ENCODE measurements at regions not wholly inside any gene's neighbourhood (a gene's known extent, or its start where the extent isn't known, plus 50 kb on each side); places are given as distances from the start of the nearest gene placed in this dataset.

DNA sequence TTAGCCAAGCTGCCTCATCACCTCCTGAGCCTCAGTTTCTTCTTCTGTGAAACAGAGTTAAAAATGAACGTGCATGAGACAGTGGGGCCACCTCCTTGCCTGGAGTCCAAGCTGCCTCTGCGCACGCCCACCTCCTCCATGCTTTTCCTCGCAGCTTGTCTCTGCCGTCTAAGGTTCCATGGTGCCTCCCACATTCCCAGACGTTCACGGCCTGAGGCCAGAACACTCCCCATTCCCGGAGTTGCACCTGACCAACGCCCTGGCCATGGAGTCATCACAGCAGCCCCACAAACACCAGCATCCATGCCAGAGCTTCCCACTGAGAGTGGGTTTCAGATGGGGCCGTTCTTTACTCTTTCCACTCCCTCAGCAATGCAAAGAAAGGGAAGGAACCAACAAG, 183.0 kb upstream of the FOXF1 start:
- no peak for DNase-seq (ENCODE audit: extremely low read depth in 1 of 2, low read depth in 1 of 2)

DNA sequence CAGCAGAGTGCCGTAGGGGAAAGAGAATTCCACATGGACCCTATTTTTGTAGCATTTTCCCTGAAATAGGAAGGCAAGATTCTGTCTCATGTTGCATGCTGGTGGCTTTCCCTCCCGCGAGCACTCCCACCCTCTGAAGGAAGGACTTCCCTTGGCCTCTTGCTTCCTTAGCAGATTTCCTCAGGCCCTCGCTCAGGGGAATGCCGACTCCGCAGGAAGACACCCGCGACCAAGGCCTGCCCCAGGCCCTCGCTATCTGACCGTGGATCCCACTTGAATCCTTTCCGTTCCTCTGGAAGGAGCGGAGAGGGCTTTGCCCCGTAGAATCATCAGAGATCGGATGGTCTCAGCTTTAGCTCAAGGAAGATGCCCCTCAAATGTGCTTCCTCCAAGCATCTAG, 179.4 kb upstream of the FOXF1 start:
- DNase-seq (ENCODE audit: extremely low read depth in 1 of 2, low read depth in 1 of 2) = no peak

- DNase-seq (ENCODE audit: extremely low read depth in 1 of 2, low read depth in 1 of 2) = no peak
Measured at GRCh38 chr16:86334079-86334635, 176.2 kb upstream of the FOXF1 start.

GRCh38 chr16:86335266-86336172, 174.8 kb upstream of the FOXF1 start:
- no peak for DNase-seq (ENCODE audit: extremely low read depth in 1 of 2, low read depth in 1 of 2)

DNA sequence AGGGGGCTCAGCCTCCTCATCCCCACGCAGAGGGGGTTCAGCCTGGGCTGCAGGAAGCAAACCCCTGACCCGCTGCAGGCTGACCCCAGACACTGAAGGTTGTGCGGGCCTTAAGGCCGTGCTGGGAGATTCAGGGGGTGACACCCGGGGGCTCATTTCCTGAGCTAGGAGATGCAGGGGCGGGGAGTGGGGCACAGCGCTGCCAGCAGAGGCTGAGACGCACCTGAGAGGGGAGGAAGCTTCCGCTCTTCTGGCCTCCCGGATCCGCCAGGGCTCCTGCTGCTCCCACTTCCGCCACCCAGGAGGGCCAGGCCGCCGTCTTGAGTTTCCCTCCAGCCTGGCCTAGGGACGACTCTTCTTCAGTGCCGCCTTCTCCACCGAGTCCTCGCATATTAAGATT, 173.2 kb upstream of the FOXF1 start:
- DNase-seq (ENCODE audit: extremely low read depth in 1 of 2, low read depth in 1 of 2) = no peak

DNA sequence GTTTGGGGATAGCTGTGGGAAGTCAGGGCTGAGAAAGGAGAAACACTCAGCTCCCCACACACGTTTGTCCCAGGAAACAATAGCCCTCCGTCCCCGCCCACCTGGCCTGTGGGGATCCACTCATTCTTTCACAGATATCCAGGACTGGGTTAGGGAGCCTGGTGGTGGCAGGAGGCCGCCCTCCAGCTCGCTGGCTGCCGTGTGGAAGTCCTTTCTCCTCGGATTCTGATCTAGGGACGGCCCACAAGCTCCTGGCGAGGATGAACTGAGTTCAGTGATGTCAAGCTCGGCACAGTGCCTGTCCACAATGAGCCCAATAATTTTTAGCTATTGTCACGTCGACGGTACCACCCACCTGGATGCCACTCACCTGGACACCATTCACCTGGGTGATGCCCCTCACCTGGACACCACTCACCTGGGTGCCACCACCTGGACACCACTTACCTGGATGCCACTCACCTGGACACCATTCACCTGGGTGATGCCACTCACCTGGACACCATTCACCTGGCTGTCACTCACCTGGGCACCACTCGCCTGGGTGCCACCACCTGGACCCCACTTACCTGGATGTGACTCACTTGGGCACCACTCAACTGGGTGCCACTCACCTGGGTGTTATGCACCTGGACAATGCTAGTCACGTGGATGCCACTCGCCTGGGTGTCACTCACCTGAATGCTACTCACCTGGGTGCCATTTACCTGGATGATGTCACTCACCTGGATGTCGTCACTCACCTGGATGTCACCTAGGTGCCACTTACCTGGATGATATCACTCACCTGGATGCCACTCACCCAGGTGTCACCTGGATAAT, 172.5 kb upstream of the FOXF1 start:
- no peak for DNase-seq (ENCODE audit: extremely low read depth in 1 of 2, low read depth in 1 of 2)

GRCh38 chr16:86338403-86339115, 171.8 kb upstream of the FOXF1 start:
- DNase-seq (ENCODE audit: extremely low read depth in 1 of 2, low read depth in 1 of 2) = no peak

DNA sequence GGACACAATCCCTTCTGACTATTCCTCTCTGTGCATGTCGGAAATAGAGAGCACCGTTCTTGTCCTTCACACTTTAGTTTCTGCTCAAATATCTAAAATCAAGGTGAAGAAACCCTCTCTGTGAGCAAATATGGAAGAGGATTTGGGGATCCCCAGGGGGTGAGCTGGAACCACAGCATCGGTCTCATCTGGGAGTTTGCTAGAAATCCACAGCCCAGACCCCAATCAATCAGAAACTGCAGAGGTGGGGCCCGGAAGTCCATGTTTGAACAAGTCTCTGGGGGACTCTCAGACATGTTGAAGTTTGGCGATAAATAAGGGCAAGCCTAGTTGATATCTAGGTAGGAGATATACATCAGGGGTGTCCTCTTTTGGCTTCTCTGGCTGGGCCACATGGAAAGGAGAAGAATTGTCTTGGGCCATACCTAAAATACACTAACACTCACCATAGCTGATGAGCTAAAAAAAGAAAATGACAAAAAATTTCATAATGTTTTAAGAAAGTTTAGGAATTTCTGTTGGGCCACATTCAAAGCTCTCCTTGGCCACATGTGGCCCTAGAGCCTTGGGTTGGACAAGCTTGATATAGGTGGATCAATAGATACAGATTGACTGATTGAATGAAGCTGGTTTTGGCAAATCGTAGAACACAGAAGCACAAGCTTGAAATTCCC, 168.0 kb upstream of the FOXF1 start:
- DNase-seq (ENCODE audit: extremely low read depth in 1 of 2, low read depth in 1 of 2) = no peak

DNA sequence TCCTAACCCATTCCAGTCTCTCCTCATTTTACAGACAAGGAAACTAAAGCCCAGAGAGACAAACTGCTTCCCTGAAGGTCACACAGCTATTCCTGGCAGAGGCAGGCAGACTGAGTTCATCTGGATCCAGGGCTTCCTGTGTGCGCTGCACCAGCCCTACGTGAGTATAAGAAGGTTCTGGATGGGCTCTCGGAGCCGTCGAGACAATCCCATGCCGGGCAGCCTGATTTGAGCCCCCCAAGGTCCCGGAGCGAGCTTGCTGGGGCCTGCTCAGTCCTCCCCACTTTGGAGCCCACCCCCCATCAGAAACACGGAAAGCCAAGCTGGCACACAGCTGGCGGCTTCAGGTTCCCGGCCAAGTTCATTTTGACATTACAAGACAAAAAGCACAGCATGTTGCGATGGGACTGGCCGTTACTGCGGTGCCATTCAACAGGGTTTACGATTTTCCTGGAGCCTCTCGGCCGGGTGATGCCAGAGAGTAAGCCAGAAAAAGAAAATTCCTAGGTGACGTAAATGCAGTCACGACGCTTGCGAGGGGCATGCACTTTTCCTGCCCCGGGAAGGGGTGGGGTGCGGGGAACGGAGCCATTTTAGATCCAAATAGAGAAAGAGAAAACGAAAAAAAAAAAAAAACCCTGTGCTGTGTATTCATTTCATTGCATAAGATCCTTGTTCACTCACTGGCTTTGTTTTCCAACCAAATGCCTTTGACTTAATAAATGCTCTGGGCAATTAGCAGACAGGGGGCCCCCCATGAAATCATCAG, 167.1 kb upstream of the FOXF1 start:
- DNase-seq (ENCODE audit: extremely low read depth in 1 of 2, low read depth in 1 of 2) = no peak

GRCh38 chr16:86343796-86344585, 166.3 kb upstream of the FOXF1 start:
- no peak for DNase-seq (ENCODE audit: extremely low read depth in 1 of 2, low read depth in 1 of 2)

GRCh38 chr16:86344586-86344871, 165.8 kb upstream of the FOXF1 start:
- no peak for DNase-seq (ENCODE audit: extremely low read depth in 1 of 2, low read depth in 1 of 2)

GRCh38 chr16:86344881-86345280, 165.4 kb upstream of the FOXF1 start:
- no peak for DNase-seq (ENCODE audit: extremely low read depth in 1 of 2, low read depth in 1 of 2)

GRCh38 chr16:86345516-86345915, 164.8 kb upstream of the FOXF1 start:
- no peak for DNase-seq (ENCODE audit: extremely low read depth in 1 of 2, low read depth in 1 of 2)

- no peak for DNase-seq (ENCODE audit: extremely low read depth in 1 of 2, low read depth in 1 of 2)
Measured at GRCh38 chr16:86346034-86346433, 164.3 kb upstream of the FOXF1 start.

GRCh38 chr16:86347090-86347489, 163.2 kb upstream of the FOXF1 start:
- no peak for DNase-seq (ENCODE audit: extremely low read depth in 1 of 2, low read depth in 1 of 2)

- DNase-seq (ENCODE audit: extremely low read depth in 1 of 2, low read depth in 1 of 2) = no peak
Measured at GRCh38 chr16:86347916-86348555, 162.3 kb upstream of the FOXF1 start.

DNA sequence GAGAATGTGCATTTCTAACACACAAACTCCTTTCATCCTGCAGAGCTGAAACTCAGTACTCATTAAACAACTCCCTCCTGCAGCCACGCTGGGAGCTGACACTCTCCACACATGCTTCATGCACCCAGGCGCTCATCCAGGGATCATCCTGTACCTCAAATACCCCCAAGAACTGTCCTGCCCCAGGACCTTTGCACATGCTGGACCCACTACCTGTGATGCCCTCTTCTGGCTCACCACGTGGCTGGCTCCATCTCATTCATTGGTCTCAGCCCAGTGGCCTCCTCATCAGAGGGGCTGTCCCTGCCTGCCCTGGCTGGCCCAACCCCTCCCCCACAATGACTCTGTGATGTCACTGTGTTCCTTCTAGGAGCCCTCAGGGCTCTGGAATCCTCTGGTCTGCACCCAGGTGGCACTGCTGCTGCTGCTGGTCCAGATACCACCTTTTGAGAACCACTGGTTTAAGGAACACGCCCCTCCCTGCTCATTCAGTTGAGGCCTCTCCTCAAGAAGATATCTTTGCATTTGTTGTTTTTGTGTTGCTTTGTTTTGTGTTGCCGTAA, 160.9 kb upstream of the FOXF1 start:
- DNase-seq (ENCODE audit: extremely low read depth in 1 of 2, low read depth in 1 of 2) = no peak

- DNase-seq (ENCODE audit: extremely low read depth in 1 of 2, low read depth in 1 of 2) = no peak
Measured at GRCh38 chr16:86350289-86350688, 160.0 kb upstream of the FOXF1 start.
